K562 (cell line): ENCODE measurements at regions not wholly inside any gene's neighbourhood (a gene's known extent, or its start where the extent isn't known, plus 50 kb on each side); places are given as distances from the start of the nearest gene placed in this dataset.

ENCODE experiments used
- ATAC-seq: fragments of 200-7000 bp; cut with Tn5 transposase; 3 replicates; pipeline ENCODE4 v1.9.1; 2020; ENCODE audit warnings: moderate library complexity
- BruUV-seq: library from RNA; stranded (reverse); fragments of 400-500 nt; replicated peaks from 2 replicates; lab custom pipeline; 2021; lab: Mats Ljungman, UMichigan
- CTCF ChIA-PET: fragments of 300-600 bp; formaldehyde crosslinking; extraction: SDS; loops from one replicate; lab custom pipeline; 2021; ENCODE audit warnings: low intra/inter-chr PET ratio; lab: Yijun Ruan, JAX
- POLR2A ChIA-PET: fragments of 300-600, 350-650 bp; sonication (Branson Sonifier 250); formaldehyde crosslinking; extraction: SDS; loops from one replicate; lab custom pipeline; 2021; ENCODE audit warnings: antibody characterized with exemption, inconsistent platforms; lab: Yijun Ruan, JAX
- DNase-seq, 4 experiments: peaks; one replicate each; pipeline versions ENCODE4 v3.0.0 to v3.0.0-alpha.2; 2011 to 2018; ENCODE audit warnings: low spot score in 3 of 4, mixed read lengths in 3 of 4; ENCODE audit errors: extremely low read depth in 1 of 4
- FAIRE-seq: peaks from 2 replicates; lab custom pipeline; 2011; peaks lifted over from hg19 to GRCh38; lab: Jason Lieb, UNC
- H2AFZ ChIP-seq: 2 replicates; pipeline ENCODE4 v1.6.0; 2011; ENCODE audit warnings: low read depth, low read length, control low read depth, inconsistent platforms
- H3K27ac ChIP-seq: fragments of 200-600 bp; 3 replicates; pipeline ENCODE4 v1.8.0; 2011; ENCODE audit warnings: low read depth, mild to moderate bottlenecking, control low read depth, inconsistent platforms, low read length, moderate library complexity, mixed read lengths; ENCODE audit errors: extremely low read depth
- H3K27me3 ChIP-seq, 2 experiments: fragments of 300-600 bp in 1 of 2; 2 replicates in 1 of 2; 3 replicates in 1 of 2; pipeline versions ENCODE4 v1.6.0 to v1.8.0; 2011; ENCODE audit warnings: inconsistent platforms in 2 of 2, low read length in 2 of 2, mild to moderate bottlenecking in 1 of 2, mixed read lengths in 1 of 2, moderate library complexity in 1 of 2; ENCODE audit not compliant: control insufficient read depth in 2 of 2, insufficient read depth in 2 of 2
- H3K36me3 ChIP-seq: fragments of 300-600 bp; 3 replicates; pipeline ENCODE4 v1.8.0; 2011; ENCODE audit warnings: mild to moderate bottlenecking, low read length, inconsistent platforms; ENCODE audit not compliant: control insufficient read depth, insufficient read depth
- H3K4me1 ChIP-seq, 2 experiments: fragments of 200-600 bp in 1 of 2; replicated peaks in 1 of 2; 2 replicates in 1 of 2; 3 replicates in 1 of 2; pipeline versions ENCODE4 v1.5.1 to v1.8.0; 2011; ENCODE audit warnings: inconsistent platforms in 2 of 2, low read length in 2 of 2, mild to moderate bottlenecking in 1 of 2, mixed read lengths in 1 of 2, moderate library complexity in 1 of 2; ENCODE audit not compliant: control insufficient read depth in 2 of 2, insufficient read depth in 2 of 2
- H3K4me2 ChIP-seq: 2 replicates; pipeline ENCODE4 v1.6.1; 2011; ENCODE audit warnings: low read length, control low read depth, inconsistent platforms, mixed read lengths; ENCODE audit not compliant: insufficient read depth
- H3K4me3 ChIP-seq: fragments of 200-600 bp; sonication (generic), shearing (Covaris generic); 2 replicates; pipeline ENCODE4 v1.5.1; 2016; ENCODE audit warnings: control low read depth, inconsistent platforms
- H3K79me2 ChIP-seq: fragments of 200-600 bp; 3 replicates; pipeline ENCODE4 v1.8.0; 2011; ENCODE audit warnings: low read length, inconsistent platforms; ENCODE audit not compliant: control insufficient read depth, insufficient read depth
- H3K9ac ChIP-seq, 2 experiments: 2 replicates each; pipeline versions ENCODE4 v1.6.0 to v1.6.1; 2011; ENCODE audit warnings: low read depth in 2 of 2, low read length in 2 of 2, control low read depth in 1 of 2, inconsistent platforms in 1 of 2, mild to moderate bottlenecking in 1 of 2, mixed read lengths in 1 of 2; ENCODE audit not compliant: insufficient read depth in 1 of 2
- H3K9me1 ChIP-seq: one replicate; pipeline ENCODE4 v1.6.0; 2011; ENCODE audit warnings: inconsistent platforms, mild to moderate bottlenecking, low read length, moderate library complexity; ENCODE audit not compliant: control insufficient read depth, insufficient read depth
- H3K9me3 ChIP-seq: replicated peaks from 2 replicates; pipeline ENCODE4 v1.5.1; 2011; ENCODE audit warnings: low read depth, low read length, inconsistent platforms; ENCODE audit not compliant: control insufficient read depth, insufficient read depth
- H4K20me1 ChIP-seq: replicated peaks from 2 replicates; pipeline ENCODE4 v1.6.1; 2011; ENCODE audit warnings: low read length, inconsistent platforms, mixed read lengths; ENCODE audit not compliant: control insufficient read depth, insufficient read depth
- CBX5 ChIP-seq: IDR thresholded peaks from 2 replicates; pipeline ENCODE4 v1.6.1; 2014; ENCODE audit warnings: low read depth, borderline replicate concordance
- CHD2 ChIP-seq: IDR thresholded peaks from 2 replicates; pipeline ENCODE4 v1.6.1; 2011; ENCODE audit warnings: low read depth, low read length
- EP400 ChIP-seq: fragments of 450-650 bp; IDR thresholded peaks from 2 replicates; pipeline ENCODE4 v1.6.1; 2017; ENCODE audit warnings: antibody characterized with exemption, mild to moderate bottlenecking, moderate library complexity
- RBM14 ChIP-seq: fragments of 200-400 bp; formaldehyde crosslinking; IDR thresholded peaks from 2 replicates; pipeline ENCODE4 v1.6.1; 2018; ENCODE audit warnings: low read depth, mild to moderate bottlenecking, low read length, moderate library complexity, borderline replicate concordance; ENCODE audit not compliant: insufficient read depth
- RBM39 ChIP-seq: fragments of 200-400 bp; formaldehyde crosslinking; optimal IDR thresholded peaks from 2 replicates; pipeline ENCODE3; 2018; ENCODE audit warnings: low read depth, low read length
- TBP ChIP-seq: optimal IDR thresholded peaks from 2 replicates; pipeline ENCODE3; 2011; ENCODE audit warnings: low read depth, low read length, improper control_type of control experiment
- ZNF583 ChIP-seq: fragments of 250-450 bp; sonication (Bioruptor Pico); IDR thresholded peaks from 2 replicates; pipeline ENCODE4 v1.4.0; 2020
- WGBS: fragments of 100-300 bp; shearing (Covaris generic); methylation state at CpG from one replicate; pipeline ENCODE4 v1.1.6; 2016; ENCODE audit warnings: low coverage, mixed read lengths; ENCODE audit not compliant: insufficient coverage; ENCODE audit errors: missing lambda C conversion rate; 5-methylcytosine and 5-hydroxymethylcytosine counted together
- in situ Hi-C: fragments of 300-500 bp; cut with MboI; formaldehyde crosslinking; loops from 4 replicates; pipeline ENCODE4 v1.15.0; 2018; ENCODE audit warnings: inconsistent platforms, mixed read lengths
- intact Hi-C: fragments of 100-400 bp; cut with micrococcal nuclease; formaldehyde crosslinking; loops from 2 replicates; pipeline ENCODE4 v1.14.2; 2022
- TF ChIP-seq, protein P1 (sequence below): fragments of 450-650 bp; IDR thresholded peaks from 2 replicates; pipeline ENCODE4 v1.6.1; 2016; ENCODE audit warnings: mild to moderate bottlenecking, moderate library complexity
- TF ChIP-seq, protein P2 (sequence below): fragments of 450-650 bp; conservative IDR thresholded peaks from 2 replicates; pipeline ENCODE4 v1.6.1; 2016; ENCODE audit warnings: missing genetic modification characterization, low read depth, mild to moderate bottlenecking, control low read depth, missing compliant biosample characterization
- TF ChIP-seq, protein P3 (sequence below): fragments of 250-450 bp; sonication (Bioruptor Pico); IDR thresholded peaks from 2 replicates; pipeline ENCODE4 v1.5.0; 2021

DNA sequence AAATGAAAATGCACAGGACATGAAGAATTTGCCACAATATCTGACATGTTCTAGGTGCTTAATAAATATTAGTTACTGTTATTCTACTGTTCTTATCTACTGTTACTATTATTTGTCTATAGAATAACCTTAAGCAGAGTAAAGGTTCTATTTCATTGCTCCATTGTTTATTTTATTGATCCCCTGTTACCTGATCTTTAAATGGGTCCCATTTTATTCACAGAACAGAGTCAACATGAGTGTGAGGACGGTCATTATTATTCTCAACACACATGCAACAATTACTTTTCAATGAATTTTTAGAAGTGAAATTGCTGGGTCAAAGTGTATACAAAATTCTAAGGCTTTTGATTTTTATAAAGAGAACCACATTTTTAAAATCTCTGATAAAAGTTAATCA lies 186.9 kb downstream of the AHR start:
- Histone ChIP-seq H2AFZ (no peak overlapping the region), H3K27me3 (no peaks in the 10 kb centered on the region), H4K20me1 (no peaks in the 10 kb centered on the region), H3K4me3 (no peak overlapping the region), H3K27ac (no peak overlapping the region), H3K4me1 (no peaks in the 10 kb centered on the region), H3K36me3 (no peaks in the 10 kb centered on the region), H3K9me1 (no peaks in the 10 kb centered on the region), H3K9ac (no peak overlapping the region), H3K9me3 (no peaks in the 10 kb centered on the region), H3K79me2 (no peaks in the 10 kb centered on the region), H3K4me2 (no peak overlapping the region)
- 0% methylated on average over 1 of the region's 1 CpG for WGBS
- ATAC-seq (no peak), DNase-seq (no peak), FAIRE-seq (no peak)
- intact Hi-C loops (no loop called here), in situ Hi-C loops (no loop called here)
- ChIA-PET POLR2A (no interaction called here), CTCF (no interaction called here)
- BruUV-seq, result no TSS peak
- TF ChIP-seq EP400 (no peak), CHD2 (no peak), CBX5 (no peak), ZNF583 (CRISPR knock-in tag) (no peak), TBP (no peak), RBM14 (no peak), RBM39 (no peak)
- TF ChIP-seq, protein P1, sequence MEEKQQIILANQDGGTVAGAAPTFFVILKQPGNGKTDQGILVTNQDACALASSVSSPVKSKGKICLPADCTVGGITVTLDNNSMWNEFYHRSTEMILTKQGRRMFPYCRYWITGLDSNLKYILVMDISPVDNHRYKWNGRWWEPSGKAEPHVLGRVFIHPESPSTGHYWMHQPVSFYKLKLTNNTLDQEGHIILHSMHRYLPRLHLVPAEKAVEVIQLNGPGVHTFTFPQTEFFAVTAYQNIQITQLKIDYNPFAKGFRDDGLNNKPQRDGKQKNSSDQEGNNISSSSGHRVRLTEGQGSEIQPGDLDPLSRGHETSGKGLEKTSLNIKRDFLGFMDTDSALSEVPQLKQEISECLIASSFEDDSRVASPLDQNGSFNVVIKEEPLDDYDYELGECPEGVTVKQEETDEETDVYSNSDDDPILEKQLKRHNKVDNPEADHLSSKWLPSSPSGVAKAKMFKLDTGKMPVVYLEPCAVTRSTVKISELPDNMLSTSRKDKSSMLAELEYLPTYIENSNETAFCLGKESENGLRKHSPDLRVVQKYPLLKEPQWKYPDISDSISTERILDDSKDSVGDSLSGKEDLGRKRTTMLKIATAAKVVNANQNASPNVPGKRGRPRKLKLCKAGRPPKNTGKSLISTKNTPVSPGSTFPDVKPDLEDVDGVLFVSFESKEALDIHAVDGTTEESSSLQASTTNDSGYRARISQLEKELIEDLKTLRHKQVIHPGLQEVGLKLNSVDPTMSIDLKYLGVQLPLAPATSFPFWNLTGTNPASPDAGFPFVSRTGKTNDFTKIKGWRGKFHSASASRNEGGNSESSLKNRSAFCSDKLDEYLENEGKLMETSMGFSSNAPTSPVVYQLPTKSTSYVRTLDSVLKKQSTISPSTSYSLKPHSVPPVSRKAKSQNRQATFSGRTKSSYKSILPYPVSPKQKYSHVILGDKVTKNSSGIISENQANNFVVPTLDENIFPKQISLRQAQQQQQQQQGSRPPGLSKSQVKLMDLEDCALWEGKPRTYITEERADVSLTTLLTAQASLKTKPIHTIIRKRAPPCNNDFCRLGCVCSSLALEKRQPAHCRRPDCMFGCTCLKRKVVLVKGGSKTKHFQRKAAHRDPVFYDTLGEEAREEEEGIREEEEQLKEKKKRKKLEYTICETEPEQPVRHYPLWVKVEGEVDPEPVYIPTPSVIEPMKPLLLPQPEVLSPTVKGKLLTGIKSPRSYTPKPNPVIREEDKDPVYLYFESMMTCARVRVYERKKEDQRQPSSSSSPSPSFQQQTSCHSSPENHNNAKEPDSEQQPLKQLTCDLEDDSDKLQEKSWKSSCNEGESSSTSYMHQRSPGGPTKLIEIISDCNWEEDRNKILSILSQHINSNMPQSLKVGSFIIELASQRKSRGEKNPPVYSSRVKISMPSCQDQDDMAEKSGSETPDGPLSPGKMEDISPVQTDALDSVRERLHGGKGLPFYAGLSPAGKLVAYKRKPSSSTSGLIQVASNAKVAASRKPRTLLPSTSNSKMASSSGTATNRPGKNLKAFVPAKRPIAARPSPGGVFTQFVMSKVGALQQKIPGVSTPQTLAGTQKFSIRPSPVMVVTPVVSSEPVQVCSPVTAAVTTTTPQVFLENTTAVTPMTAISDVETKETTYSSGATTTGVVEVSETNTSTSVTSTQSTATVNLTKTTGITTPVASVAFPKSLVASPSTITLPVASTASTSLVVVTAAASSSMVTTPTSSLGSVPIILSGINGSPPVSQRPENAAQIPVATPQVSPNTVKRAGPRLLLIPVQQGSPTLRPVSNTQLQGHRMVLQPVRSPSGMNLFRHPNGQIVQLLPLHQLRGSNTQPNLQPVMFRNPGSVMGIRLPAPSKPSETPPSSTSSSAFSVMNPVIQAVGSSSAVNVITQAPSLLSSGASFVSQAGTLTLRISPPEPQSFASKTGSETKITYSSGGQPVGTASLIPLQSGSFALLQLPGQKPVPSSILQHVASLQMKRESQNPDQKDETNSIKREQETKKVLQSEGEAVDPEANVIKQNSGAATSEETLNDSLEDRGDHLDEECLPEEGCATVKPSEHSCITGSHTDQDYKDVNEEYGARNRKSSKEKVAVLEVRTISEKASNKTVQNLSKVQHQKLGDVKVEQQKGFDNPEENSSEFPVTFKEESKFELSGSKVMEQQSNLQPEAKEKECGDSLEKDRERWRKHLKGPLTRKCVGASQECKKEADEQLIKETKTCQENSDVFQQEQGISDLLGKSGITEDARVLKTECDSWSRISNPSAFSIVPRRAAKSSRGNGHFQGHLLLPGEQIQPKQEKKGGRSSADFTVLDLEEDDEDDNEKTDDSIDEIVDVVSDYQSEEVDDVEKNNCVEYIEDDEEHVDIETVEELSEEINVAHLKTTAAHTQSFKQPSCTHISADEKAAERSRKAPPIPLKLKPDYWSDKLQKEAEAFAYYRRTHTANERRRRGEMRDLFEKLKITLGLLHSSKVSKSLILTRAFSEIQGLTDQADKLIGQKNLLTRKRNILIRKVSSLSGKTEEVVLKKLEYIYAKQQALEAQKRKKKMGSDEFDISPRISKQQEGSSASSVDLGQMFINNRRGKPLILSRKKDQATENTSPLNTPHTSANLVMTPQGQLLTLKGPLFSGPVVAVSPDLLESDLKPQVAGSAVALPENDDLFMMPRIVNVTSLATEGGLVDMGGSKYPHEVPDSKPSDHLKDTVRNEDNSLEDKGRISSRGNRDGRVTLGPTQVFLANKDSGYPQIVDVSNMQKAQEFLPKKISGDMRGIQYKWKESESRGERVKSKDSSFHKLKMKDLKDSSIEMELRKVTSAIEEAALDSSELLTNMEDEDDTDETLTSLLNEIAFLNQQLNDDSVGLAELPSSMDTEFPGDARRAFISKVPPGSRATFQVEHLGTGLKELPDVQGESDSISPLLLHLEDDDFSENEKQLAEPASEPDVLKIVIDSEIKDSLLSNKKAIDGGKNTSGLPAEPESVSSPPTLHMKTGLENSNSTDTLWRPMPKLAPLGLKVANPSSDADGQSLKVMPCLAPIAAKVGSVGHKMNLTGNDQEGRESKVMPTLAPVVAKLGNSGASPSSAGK, result no peak
- TF ChIP-seq, protein P2, sequence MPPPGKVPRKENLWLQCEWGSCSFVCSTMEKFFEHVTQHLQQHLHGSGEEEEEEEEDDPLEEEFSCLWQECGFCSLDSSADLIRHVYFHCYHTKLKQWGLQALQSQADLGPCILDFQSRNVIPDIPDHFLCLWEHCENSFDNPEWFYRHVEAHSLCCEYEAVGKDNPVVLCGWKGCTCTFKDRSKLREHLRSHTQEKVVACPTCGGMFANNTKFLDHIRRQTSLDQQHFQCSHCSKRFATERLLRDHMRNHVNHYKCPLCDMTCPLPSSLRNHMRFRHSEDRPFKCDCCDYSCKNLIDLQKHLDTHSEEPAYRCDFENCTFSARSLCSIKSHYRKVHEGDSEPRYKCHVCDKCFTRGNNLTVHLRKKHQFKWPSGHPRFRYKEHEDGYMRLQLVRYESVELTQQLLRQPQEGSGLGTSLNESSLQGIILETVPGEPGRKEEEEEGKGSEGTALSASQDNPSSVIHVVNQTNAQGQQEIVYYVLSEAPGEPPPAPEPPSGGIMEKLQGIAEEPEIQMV (tag), result no peak
- TF ChIP-seq, protein P3, sequence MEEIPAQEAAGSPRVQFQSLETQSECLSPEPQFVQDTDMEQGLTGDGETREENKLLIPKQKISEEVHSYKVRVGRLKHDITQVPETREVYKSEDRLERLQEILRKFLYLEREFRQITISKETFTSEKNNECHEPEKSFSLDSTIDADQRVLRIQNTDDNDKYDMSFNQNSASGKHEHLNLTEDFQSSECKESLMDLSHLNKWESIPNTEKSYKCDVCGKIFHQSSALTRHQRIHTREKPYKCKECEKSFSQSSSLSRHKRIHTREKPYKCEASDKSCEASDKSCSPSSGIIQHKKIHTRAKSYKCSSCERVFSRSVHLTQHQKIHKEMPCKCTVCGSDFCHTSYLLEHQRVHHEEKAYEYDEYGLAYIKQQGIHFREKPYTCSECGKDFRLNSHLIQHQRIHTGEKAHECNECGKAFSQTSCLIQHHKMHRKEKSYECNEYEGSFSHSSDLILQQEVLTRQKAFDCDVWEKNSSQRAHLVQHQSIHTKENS, result no peak
